Testis (tissue), 2 donors: ENCODE measurements at regions not wholly inside any gene's neighbourhood (a gene's known extent, or its start where the extent isn't known, plus 50 kb on each side); places are given as distances from the start of the nearest gene placed in this dataset.

Experiments used
- DNase-seq: peaks from one replicate; pipeline ENCODE4 v3.0.0-alpha.2; 2019
- H3K27ac ChIP-seq, 2 donors: fragments of 200-600 bp; sonication (generic); one replicate each; pipeline ENCODE4 v1.5.1; 2019
- H3K27me3 ChIP-seq: fragments of 200-600 bp; sonication (generic); one replicate; pipeline ENCODE4 v1.5.1; 2019
- H3K36me3 ChIP-seq: fragments of 200-600 bp; sonication (generic); one replicate; pipeline ENCODE4 v1.5.1; 2017; ENCODE audit warnings: low read depth; ENCODE audit errors: missing control alignments
- H3K4me1 ChIP-seq: fragments of 200-600 bp; sonication (generic); one replicate; pipeline ENCODE4 v1.5.1; 2019
- H3K4me3 ChIP-seq, 2 donors: fragments of 200-600 bp; sonication (generic); one replicate each; pipeline ENCODE4 v1.5.1; 2017 to 2019
- H3K9me3 ChIP-seq: fragments of 200-600 bp; sonication (generic); one replicate; pipeline ENCODE4 v1.5.1; 2017
- POLR2A ChIP-seq: fragments of 450-650 bp; IDR thresholded peaks from one replicate; pipeline ENCODE4 v1.6.1; 2017; ENCODE audit warnings: antibody characterized with exemption, mild to moderate bottlenecking, moderate library complexity
- WGBS, 2 donors: methylation state at CpG; one replicate each; pipeline ENCODE4 v1.1.5; 2018; 5-methylcytosine and 5-hydroxymethylcytosine counted together
- intact Hi-C: fragments of 100-400 bp; cut with DNase I; formaldehyde crosslinking; loops from one replicate; pipeline ENCODE4 v1.15.1; 2023; ENCODE audit warnings: low total_unique reads
- TF ChIP-seq, protein P1 (sequence below), 3 experiments: fragments of 450-650 bp in 2 of 3; fragments of 200-600 bp in 1 of 3; sonication (generic) in 1 of 3; IDR thresholded peaks; one replicate each; pipeline ENCODE4 v1.5.1; 2016 to 2019; ENCODE audit warnings: antibody characterized with exemption in 3 of 3, mild to moderate bottlenecking in 2 of 3, moderate library complexity in 1 of 3

DNA sequence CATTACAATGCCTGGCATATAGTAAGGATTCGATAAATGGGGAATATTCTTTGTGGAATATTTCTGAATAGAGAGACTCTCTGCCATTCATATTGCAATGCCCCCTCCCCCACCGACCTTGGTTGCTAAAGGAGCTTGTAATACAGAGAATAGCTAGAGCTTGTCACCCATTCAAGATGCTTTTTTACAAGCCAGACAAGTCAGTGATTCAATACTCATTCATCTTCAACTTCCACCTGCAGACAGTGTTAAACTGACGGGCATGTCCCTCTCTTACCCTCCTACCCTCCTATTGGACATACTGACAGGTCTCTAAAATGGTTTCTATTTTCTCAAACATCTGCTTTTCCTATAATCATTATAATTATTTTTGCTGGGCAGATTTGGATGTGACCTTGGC, 257.4 kb downstream of the KCNJ2 start:
- Histone ChIP-seq H3K4me3 (no peak overlapping the region), H3K4me1 (no peaks in the 10 kb centered on the region), H3K27ac (no peak overlapping the region), H3K27me3 (no peaks in the 10 kb centered on the region), H3K36me3 (no peaks in the 10 kb centered on the region), H3K9me3 (no peaks in the 10 kb centered on the region)
- TF ChIP-seq, protein P1, sequence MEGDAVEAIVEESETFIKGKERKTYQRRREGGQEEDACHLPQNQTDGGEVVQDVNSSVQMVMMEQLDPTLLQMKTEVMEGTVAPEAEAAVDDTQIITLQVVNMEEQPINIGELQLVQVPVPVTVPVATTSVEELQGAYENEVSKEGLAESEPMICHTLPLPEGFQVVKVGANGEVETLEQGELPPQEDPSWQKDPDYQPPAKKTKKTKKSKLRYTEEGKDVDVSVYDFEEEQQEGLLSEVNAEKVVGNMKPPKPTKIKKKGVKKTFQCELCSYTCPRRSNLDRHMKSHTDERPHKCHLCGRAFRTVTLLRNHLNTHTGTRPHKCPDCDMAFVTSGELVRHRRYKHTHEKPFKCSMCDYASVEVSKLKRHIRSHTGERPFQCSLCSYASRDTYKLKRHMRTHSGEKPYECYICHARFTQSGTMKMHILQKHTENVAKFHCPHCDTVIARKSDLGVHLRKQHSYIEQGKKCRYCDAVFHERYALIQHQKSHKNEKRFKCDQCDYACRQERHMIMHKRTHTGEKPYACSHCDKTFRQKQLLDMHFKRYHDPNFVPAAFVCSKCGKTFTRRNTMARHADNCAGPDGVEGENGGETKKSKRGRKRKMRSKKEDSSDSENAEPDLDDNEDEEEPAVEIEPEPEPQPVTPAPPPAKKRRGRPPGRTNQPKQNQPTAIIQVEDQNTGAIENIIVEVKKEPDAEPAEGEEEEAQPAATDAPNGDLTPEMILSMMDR (IDR thresholded peaks at IDR 0.05): no peak
- no peak for TF ChIP-seq POLR2A
- WGBS, 2 donors: 75 to 80% methylated on average over 3 of the region's 3 CpGs
- no peak for DNase-seq
- intact Hi-C loops: no loop called here

- DNase-seq: no peak
- TF ChIP-seq, protein P1 (IDR thresholded peaks at IDR 0.05): no peak
- no peak for TF ChIP-seq POLR2A
- no peak overlapping the region for H3K27ac ChIP-seq
- H3K9me3 ChIP-seq: no peaks in the 10 kb centered on the region
- intact Hi-C loops: no loop called here
- no peaks in the 10 kb centered on the region for H3K27me3 ChIP-seq
- H3K4me3 ChIP-seq: no peak overlapping the region
- H3K36me3 ChIP-seq: no peaks in the 10 kb centered on the region
- 82 to 88% methylated on average over 9 of the region's 9 CpGs for WGBS, 2 donors
- H3K4me1 ChIP-seq: no peaks in the 10 kb centered on the region
Observed at GRCh38 chr17:70434536-70435490, 265.5 kb downstream of the KCNJ2 start.

- WGBS, 2 donors: 69 to 77% methylated on average over 5 of the region's 5 CpGs
Observed at GRCh38 chr17:70437656-70438055, 268.3 kb downstream of the KCNJ2 start.

DNA sequence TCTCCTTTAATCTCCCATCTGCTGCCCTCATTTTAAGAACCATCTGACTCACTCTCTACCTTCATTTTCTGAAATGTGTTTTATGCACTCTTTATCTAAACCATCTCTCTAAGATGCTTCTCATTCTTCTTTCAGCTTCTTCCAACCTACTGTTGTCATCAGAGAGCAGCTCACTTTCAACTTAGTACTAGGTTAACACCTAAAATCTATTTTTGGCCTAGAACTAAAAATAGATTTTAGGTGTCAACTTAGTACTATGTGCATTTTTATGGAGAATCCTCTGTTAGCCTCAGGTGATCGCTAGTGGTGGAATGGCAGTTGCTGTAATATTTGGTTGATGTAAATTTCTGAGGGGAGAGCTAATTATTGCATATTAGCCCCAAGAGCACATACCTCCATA, 277.1 kb downstream of the KCNJ2 start:
- H3K27me3 ChIP-seq: no peaks in the 10 kb centered on the region
- WGBS, 2 donors: 91 to 100% methylated on average over 1 of the region's 1 CpG
- no peak overlapping the region for H3K4me3 ChIP-seq
- intact Hi-C loops: no loop called here
- DNase-seq: no peak
- TF ChIP-seq POLR2A: no peak
- TF ChIP-seq, protein P1 (IDR thresholded peaks at IDR 0.05): no peak
- no peaks in the 10 kb centered on the region for H3K36me3 ChIP-seq
- no peaks in the 10 kb centered on the region for H3K9me3 ChIP-seq
- no peaks in the 10 kb centered on the region for H3K4me1 ChIP-seq
- H3K27ac ChIP-seq: no peak overlapping the region

More at GRCh38 chr17:70437656-70438055, 268.3 kb downstream of the KCNJ2 start:
- no peak for DNase-seq
- H3K27me3 ChIP-seq: no peaks in the 10 kb centered on the region
- TF ChIP-seq POLR2A: no peak
- TF ChIP-seq, protein P1 (IDR thresholded peaks at IDR 0.05): no peak
- H3K4me1 ChIP-seq: no peaks in the 10 kb centered on the region
- H3K36me3 ChIP-seq: no peaks in the 10 kb centered on the region
- no peak overlapping the region for H3K27ac ChIP-seq
- intact Hi-C loops: no loop called here
- no peaks in the 10 kb centered on the region for H3K9me3 ChIP-seq
- H3K4me3 ChIP-seq: no peak overlapping the region
